ENCODE measurements at regions not wholly inside any gene's neighbourhood (a gene's known extent, or its start where the extent isn't known, plus 50 kb on each side); places are given as distances from the start of the nearest gene placed in this dataset.

DNA sequence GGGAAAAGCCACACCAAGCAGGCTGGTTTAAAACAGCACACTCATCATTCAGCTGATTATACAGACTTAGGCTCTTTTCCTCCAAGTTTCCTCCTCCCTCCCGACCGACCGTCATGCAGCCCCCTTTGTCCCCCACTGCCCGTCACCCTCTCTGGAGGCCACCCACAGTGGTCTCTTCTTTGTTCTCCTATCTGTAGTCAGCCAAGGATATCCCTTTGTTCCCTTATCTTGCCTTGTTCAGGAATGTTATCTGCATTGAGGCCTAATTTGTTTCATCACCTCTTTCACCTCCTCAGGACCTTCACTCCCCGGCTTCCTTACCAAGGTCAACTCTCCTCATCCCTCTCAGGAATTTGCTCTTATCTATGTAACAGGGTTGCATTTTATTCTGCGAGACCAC lies 186.4 kb upstream of the CDH13 start:
- no peaks in the 10 kb centered on the region for H3K4me1 ChIP-seq
- H3K4me3 ChIP-seq = no peak overlapping the region
- intact Hi-C loops (cut with DNase I; ENCODE audit: low total_unique reads) = no loop called here
- TF ChIP-seq, protein P1, sequence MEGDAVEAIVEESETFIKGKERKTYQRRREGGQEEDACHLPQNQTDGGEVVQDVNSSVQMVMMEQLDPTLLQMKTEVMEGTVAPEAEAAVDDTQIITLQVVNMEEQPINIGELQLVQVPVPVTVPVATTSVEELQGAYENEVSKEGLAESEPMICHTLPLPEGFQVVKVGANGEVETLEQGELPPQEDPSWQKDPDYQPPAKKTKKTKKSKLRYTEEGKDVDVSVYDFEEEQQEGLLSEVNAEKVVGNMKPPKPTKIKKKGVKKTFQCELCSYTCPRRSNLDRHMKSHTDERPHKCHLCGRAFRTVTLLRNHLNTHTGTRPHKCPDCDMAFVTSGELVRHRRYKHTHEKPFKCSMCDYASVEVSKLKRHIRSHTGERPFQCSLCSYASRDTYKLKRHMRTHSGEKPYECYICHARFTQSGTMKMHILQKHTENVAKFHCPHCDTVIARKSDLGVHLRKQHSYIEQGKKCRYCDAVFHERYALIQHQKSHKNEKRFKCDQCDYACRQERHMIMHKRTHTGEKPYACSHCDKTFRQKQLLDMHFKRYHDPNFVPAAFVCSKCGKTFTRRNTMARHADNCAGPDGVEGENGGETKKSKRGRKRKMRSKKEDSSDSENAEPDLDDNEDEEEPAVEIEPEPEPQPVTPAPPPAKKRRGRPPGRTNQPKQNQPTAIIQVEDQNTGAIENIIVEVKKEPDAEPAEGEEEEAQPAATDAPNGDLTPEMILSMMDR (IDR thresholded peaks at IDR 0.05 in 8 of 11, conservative IDR thresholded peaks at IDR 0.05 in 3 of 11) = no peak
- TF ChIP-seq POLR2AphosphoS5 (IDR thresholded peaks at IDR 0.05) = no peak
- no peak for TF ChIP-seq POLR2A (IDR thresholded peaks at IDR 0.05)
- no peak overlapping the region for H3K27ac ChIP-seq
- WGBS, 5 donors = 36 to 63% (median 51%) methylated on average over 6 of the region's 6 CpGs
- DNase-seq = no peak
- peaks cover 0 to 43% (median 0%) of the 10 kb centered on the region in 7 donors for H3K27me3 ChIP-seq (replicated peaks in 1 of 7)
- H3K9me3 ChIP-seq = no peaks in the 10 kb centered on the region
- H3K36me3 ChIP-seq = no peaks in the 10 kb centered on the region

DNA sequence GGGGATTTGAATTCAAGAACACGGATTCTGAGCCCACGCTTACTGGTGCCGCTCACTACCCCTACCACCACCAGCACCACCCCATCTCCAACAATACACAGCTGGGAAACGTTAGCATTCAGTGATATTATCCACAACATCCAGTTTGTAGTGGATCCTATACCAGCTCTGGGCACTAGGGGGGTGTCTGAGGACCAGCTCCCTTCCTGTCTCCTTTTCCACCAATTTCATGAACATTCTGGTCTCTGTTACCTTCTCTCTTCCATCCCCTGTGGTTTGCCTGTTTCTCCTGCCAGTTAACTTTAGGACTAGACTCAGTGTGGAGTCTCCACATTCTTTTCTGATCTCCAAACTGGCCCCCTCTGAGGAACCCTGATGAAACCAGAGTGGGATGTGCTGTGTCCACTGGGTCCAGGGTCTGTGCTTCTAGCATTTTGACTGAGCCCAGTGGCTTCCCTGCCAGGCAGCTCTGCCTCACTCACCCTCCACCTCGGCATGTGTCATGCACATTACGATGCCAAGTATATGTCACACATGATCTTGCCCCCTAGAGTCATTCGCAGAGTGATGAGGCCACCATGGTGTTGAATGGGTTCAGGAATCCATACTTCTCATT lies 187.0 kb upstream of the CDH13 start:
- 70 to 77% (median 73%) methylated on average over 7 of the region's 7 CpGs for WGBS, 5 donors

GRCh38 chr16:82433042-82433441 lies 193.7 kb upstream of the CDH13 start:
- no peak for DNase-seq
- WGBS, 5 donors = 84 to 93% (median 92%) methylated on average over 1 to 2 of the region's 2 CpGs
- Histone ChIP-seq H3K9me3 (no peaks in the 10 kb centered on the region), H3K27me3 (replicated peaks in 1 of 7) (peaks cover 0 to 17% (median 2%) of the 10 kb centered on the region in 7 donors), H3K4me3 (no peak overlapping the region), H3K4me1 (no peaks in the 10 kb centered on the region), H3K27ac (no peak overlapping the region), H3K36me3 (no peaks in the 10 kb centered on the region)
- no peak for TF ChIP-seq POLR2AphosphoS5 (IDR thresholded peaks at IDR 0.05)
- TF ChIP-seq, protein P1 (IDR thresholded peaks at IDR 0.05 in 8 of 11, conservative IDR thresholded peaks at IDR 0.05 in 3 of 11) = no peak
- TF ChIP-seq POLR2A (IDR thresholded peaks at IDR 0.05) = no peak
- intact Hi-C loops (cut with DNase I; ENCODE audit: low total_unique reads) = no loop called here

More for the DNA sequence above, 187.0 kb upstream of the CDH13 start:
- no peaks in the 10 kb centered on the region for H3K4me1 ChIP-seq
- peaks cover 0 to 43% (median 0%) of the 10 kb centered on the region in 7 donors for H3K27me3 ChIP-seq (replicated peaks in 1 of 7)
- no peaks in the 10 kb centered on the region for H3K9me3 ChIP-seq
- intact Hi-C loops (cut with DNase I; ENCODE audit: low total_unique reads) = no loop called here
- no peak overlapping the region for H3K27ac ChIP-seq
- no peaks in the 10 kb centered on the region for H3K36me3 ChIP-seq
- TF ChIP-seq POLR2AphosphoS5 (IDR thresholded peaks at IDR 0.05) (no peak), POLR2A (IDR thresholded peaks at IDR 0.05) (no peak)
- TF ChIP-seq, protein P1 (IDR thresholded peaks at IDR 0.05 in 8 of 11, conservative IDR thresholded peaks at IDR 0.05 in 3 of 11) = peak in 2 of 11 experiments; percentile 21 to 22
- H3K4me3 ChIP-seq = no peak overlapping the region
- DNase-seq = no peak

DNA sequence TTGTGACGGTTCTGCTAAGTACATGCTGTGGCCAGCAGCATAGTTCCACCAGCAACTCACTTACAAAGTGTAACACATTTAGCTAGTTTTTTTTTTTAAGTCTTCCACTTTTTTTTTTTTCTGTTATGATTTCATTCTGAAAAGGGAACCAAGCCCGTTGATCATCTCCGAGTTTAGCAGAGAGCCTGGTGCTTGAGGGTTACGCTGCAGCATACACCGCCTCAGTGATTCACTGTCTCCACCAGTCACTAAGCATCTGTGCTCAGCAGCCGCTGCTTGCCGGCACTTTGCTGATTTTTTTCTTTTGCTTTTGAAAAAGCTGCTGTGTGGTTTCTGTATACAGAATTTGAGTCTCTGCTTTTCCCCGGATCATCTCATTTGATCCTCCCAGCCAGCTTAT lies 194.5 kb upstream of the CDH13 start:
- TF ChIP-seq POLR2AphosphoS5 (IDR thresholded peaks at IDR 0.05) = no peak
- no peak for TF ChIP-seq POLR2A (IDR thresholded peaks at IDR 0.05)
- TF ChIP-seq, protein P1 (IDR thresholded peaks at IDR 0.05 in 8 of 11, conservative IDR thresholded peaks at IDR 0.05 in 3 of 11) = no peak
- Histone ChIP-seq H3K4me1 (no peaks in the 10 kb centered on the region), H3K36me3 (no peaks in the 10 kb centered on the region), H3K27me3 (replicated peaks in 1 of 7) (peaks cover 0 to 21% (median 3%) of the 10 kb centered on the region in 7 donors), H3K4me3 (no peak overlapping the region), H3K27ac (no peak overlapping the region), H3K9me3 (no peaks in the 10 kb centered on the region)
- intact Hi-C loops (cut with DNase I; ENCODE audit: low total_unique reads) = no loop called here
- no peak for DNase-seq
- 53 to 70% (median 68%) methylated on average over 8 of the region's 8 CpGs for WGBS, 5 donors
